ENCODE measurements at regions not wholly inside any gene's neighbourhood (a gene's known extent, or its start where the extent isn't known, plus 50 kb on each side); places are given as distances from the start of the nearest gene placed in this dataset.

- no peak for DNase-seq (ENCODE audit: low read depth in 2 of 3, low spot score in 1 of 3)
These were observed 155.3 kb upstream of the CDH19 start for GRCh38 chr18:66759050-66759828.

GRCh38 chr18:66757946-66758345 lies 154.1 kb upstream of the CDH19 start:
- no peak for DNase-seq (ENCODE audit: low read depth in 2 of 3, low spot score in 1 of 3)

DNA sequence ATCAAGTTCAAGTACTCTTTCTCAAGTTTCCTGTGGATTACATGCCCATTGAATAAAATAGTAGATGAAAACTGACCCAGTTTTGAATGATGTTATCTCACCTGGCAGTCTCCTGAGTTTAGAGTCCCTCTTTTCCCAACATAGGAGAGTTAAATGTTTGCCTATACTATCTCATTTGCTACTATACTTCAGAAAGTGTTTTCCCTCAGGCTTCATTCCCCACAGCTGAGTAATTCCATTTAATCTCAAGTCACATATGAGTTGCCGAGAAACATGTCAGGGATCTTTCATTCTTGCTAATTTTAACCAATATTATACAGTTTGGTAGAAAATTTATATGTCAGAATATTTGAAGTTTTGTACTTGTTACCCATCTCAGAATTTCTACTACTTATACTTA lies 150.4 kb upstream of the CDH19 start:
- no peak for DNase-seq (ENCODE audit: low read depth in 2 of 3, low spot score in 1 of 3)

DNA sequence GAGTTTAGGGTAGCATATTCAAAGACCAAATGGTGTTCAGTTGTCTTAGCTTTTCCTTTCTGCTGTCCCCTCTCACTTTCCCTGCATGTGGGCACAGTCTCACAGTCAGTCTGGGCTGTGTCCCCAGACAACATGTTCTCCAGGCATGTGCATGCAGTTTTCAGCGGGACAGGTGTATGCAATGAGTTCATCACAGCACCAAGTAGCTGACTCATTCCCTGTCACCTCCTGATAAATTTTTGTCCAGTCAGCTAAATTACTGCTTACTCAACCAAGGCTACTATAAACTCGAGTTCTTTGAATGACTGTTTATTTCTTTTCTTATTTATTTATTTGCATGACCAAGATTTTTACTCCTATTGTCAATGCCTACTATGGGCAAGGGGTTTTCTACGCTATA lies 148.8 kb upstream of the CDH19 start:
- no peak for DNase-seq (ENCODE audit: low read depth in 2 of 3, low spot score in 1 of 3)

GRCh38 chr18:66749481-66750035 lies 145.7 kb upstream of the CDH19 start:
- DNase-seq (ENCODE audit: low read depth in 2 of 3, low spot score in 1 of 3): no peak

DNA sequence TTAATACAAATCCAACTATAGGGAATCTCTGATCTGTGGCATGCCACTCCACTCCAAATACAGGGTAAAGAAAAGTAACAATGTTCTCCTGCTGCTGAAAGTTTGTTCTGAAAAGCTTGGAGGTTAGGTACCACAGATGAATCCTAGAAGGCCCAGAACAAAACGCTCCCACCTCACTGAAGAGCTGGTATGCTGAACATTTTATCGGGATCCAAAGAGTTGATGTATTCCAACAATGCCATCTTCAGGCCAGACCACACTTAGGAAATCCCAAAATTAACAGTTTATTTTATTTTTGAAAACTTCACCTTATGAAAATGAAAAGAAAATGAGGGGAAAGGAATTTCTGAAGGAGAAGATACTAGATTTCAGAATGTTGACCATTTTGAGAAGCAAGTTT lies 145.1 kb upstream of the CDH19 start:
- DNase-seq (ENCODE audit: low read depth in 2 of 3, low spot score in 1 of 3): no peak

DNA sequence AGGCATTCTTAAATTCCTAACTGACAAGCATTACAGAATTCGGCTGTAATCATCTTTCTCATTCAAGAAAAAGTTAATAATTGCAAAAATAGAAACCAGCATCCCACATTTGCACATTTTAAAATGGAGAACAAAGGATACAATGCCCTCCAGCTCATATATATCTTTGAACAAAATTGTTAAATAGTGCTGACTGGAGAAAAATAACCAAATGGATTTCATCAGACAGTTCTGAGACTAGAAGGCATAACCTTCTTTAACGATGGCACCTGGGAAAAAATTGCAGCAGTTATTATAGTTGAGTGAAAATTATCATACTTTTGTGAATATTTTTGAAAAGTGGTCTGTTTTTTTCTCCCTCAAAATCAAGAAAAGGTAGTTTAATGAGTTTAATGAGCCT lies 138.9 kb upstream of the CDH19 start:
- no peak for DNase-seq (ENCODE audit: low read depth in 2 of 3, low spot score in 1 of 3)

GRCh38 chr18:66735933-66736332 lies 132.0 kb upstream of the CDH19 start:
- no peak for DNase-seq (ENCODE audit: low read depth in 2 of 3, low spot score in 1 of 3)

GRCh38 chr18:66734451-66734850 lies 130.6 kb upstream of the CDH19 start:
- DNase-seq (ENCODE audit: low read depth in 2 of 3, low spot score in 1 of 3): no peak

DNA sequence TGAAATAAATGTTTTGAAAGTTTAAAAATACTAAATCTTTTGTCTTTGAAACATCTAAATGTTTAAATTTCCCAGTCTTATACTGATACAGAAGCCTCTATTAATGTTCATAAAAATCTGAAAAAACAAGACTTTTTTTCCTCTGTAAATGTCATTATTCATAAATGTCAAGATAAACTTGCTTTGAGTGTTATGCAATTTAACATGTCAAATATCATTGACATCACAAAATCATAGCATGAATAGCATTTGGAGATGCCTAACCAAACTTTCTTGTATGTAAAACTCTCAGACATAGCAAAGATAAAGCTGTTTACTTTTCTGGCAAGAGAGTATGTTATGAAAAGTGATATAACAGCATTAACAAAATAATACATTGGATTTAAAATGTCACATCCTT lies 128.0 kb upstream of the CDH19 start:
- DNase-seq (ENCODE audit: low read depth in 2 of 3, low spot score in 1 of 3): no peak

- no peak for DNase-seq (ENCODE audit: low read depth in 2 of 3, low spot score in 1 of 3)
These were observed 125.8 kb upstream of the CDH19 start for GRCh38 chr18:66729442-66730239.

DNA sequence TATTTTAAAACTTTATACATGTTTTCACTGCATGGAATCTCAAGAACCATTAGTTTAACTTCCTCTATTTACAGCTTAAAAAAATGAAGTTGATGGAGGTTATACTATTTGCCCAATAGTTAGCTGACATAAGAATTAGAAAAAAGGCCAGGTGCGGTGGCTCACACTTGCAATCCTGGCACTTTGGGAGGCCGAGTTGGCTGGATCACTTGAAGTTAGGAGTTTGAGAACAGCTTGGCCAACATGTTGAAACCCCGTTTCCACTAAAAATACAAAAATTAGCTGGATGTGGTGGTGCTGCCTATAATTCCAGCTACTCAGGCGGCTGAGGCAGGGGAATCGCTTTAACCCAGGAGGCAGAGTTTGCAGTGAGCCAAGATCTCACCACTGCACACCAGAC lies 125.1 kb upstream of the CDH19 start:
- DNase-seq (ENCODE audit: low read depth in 2 of 3, low spot score in 1 of 3): no peak

DNA sequence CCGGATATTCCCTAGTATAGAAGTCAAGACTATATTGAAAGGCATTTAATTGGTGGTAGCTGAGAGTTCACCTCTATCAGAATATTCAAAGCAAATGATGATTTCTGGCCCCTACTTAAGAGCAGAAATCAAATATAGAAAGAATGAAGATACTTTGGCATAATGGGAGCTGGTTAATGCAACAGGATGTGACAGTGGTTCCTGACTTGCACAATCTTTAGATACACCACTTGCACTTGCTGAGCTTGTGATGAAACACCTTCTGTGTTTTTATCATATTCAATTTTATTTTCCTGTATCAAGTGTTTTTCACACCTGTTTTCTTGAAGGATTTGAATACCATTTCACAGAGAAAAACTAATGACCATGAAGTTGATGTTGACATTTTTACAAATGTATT lies 124.1 kb upstream of the CDH19 start:
- no peak for DNase-seq (ENCODE audit: low read depth in 2 of 3, low spot score in 1 of 3)

- no peak for DNase-seq (ENCODE audit: low read depth in 2 of 3, low spot score in 1 of 3)
These were observed 120.9 kb upstream of the CDH19 start for GRCh38 chr18:66724664-66725356.

- DNase-seq (ENCODE audit: low read depth in 2 of 3, low spot score in 1 of 3): no peak
These were observed 118.8 kb upstream of the CDH19 start for GRCh38 chr18:66722671-66723070.

DNA sequence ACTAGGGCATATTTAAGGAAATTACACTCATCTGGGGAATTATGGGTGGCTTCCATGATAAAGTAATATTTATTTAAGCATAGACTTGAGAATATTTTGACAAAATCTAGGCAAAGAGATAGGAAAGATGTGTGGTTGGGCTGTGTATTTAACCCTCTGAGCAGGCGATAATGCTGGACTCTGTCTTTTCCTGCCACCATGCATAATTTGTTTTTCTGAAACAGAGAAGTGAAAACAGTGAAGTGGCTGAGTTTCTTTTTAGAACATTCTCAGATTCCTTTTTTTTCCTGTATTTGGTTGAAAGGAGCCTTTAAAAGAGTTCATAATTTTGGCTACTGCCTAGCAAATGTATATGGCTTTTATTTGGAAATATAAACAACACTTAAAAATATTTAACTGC lies 104.8 kb upstream of the CDH19 start:
- no peak for DNase-seq (ENCODE audit: low read depth in 2 of 3, low spot score in 1 of 3)

DNA sequence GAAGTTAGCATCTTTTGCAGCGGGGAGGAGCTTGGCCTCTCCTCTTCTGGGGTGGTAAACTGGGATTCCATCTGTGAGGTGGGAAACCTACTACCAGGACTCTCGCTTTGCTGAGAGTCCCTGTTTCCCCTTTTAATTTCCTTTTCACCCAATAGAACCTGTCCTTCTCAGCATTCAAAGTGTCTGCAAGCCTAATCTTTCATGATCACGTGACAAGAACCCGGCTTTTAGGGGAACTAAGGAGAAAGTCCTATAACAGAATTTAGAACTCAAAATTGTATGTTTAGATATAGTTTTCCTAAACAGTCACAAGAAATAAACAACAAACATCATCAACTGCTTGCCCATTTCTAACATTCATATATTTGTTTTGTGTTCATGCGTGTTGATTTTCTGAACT lies 103.6 kb upstream of the CDH19 start:
- no peak for DNase-seq (ENCODE audit: low read depth in 2 of 3, low spot score in 1 of 3)

GRCh38 chr18:66695281-66695680 lies 91.4 kb upstream of the CDH19 start:
- DNase-seq (ENCODE audit: low read depth in 2 of 3, low spot score in 1 of 3): no peak

GRCh38 chr18:66694852-66695251 lies 91.0 kb upstream of the CDH19 start:
- no peak for DNase-seq (ENCODE audit: low read depth in 2 of 3, low spot score in 1 of 3)

DNA sequence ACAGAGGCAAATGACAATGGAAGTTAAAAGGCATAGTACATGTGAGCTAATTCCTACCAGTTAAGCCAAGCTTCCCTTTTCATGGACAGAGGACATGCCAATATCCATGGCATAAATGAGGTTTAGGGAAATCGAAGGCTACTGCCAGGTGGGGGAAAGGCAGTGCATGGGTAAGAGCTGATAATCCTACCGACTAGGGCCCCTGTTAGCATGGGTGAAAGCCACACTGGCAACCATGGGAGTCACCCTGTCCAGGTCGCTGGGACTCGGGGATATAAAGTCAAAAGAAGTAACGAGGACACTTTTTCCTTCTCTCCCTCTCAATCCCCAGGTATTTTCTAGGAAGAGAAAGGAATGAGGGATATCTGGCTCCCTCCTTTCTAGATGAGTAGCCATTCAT lies 83.7 kb upstream of the CDH19 start:
- no peak for DNase-seq (ENCODE audit: low read depth in 2 of 3, low spot score in 1 of 3)

GRCh38 chr18:66682855-66683322 lies 79.0 kb upstream of the CDH19 start:
- no peak for DNase-seq (ENCODE audit: low read depth in 2 of 3, low spot score in 1 of 3)

DNA sequence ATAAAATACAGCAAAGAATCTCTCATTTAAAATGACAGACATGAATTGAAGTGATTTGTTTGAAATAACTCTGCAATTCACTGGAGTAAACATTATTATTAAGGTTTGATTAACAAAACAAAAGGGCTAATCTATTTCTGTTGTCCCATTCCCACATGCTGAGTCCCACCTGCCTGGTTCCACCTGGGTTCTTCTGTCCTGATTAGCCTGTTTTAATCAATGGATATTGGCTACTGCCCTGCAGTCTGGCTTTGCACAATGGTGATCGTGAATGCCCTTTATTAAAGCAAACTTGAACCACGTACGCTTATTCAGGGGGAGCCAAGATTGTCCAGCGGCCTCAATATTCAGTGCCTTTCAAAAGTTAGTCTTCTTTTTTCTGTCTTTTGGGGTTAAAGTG lies 72.8 kb upstream of the CDH19 start:
- no peak for DNase-seq (ENCODE audit: low read depth in 2 of 3, low spot score in 1 of 3)

Measured in stimulated activated CD4-positive, alpha-beta T cell treated with anti-CD3 and anti-CD28 coated beads, Interleukin-12 subunit alpha, Interleukin-12 subunit beta, amount 100 ng/mL, for 48 hours (primary cell).